Activated gamma-delta T cell treated with anti-CD3 and anti-CD28 coated beads, Interleukin-2, amount 50 U/mL, for 16 hours (primary cell): ENCODE measurements at regions not wholly inside any gene's neighbourhood (a gene's known extent, or its start where the extent isn't known, plus 50 kb on each side); places are given as distances from the start of the nearest gene placed in this dataset.

ENCODE experiments used
- DNase-seq: peaks from one replicate; pipeline ENCODE4 v3.0.0-alpha.2; 2020; ENCODE audit warnings: low read depth

GRCh38 chr2:16254356-16254965 is 314.1 kb downstream of the MYCN start:
- DNase-seq = no peak

GRCh38 chr2:16253291-16253690 is 312.9 kb downstream of the MYCN start:
- DNase-seq = no peak

GRCh38 chr2:16252891-16253290 is 312.5 kb downstream of the MYCN start:
- DNase-seq = no peak

- no peak for DNase-seq
These were observed 311.9 kb downstream of the MYCN start for GRCh38 chr2:16252251-16252650.

GRCh38 chr2:16251511-16252225 is 311.3 kb downstream of the MYCN start:
- DNase-seq = no peak

GRCh38 chr2:16250886-16251285 is 310.5 kb downstream of the MYCN start:
- no peak for DNase-seq

- no peak for DNase-seq
These were observed 310.1 kb downstream of the MYCN start for GRCh38 chr2:16250466-16250865.

GRCh38 chr2:16250056-16250425 is 309.7 kb downstream of the MYCN start:
- DNase-seq = no peak

- DNase-seq = no peak
These were observed 309.1 kb downstream of the MYCN start for GRCh38 chr2:16249246-16250055.

- DNase-seq = no peak
These were observed 308.3 kb downstream of the MYCN start for GRCh38 chr2:16248571-16249105.

- DNase-seq = no peak
These were observed 307.2 kb downstream of the MYCN start for GRCh38 chr2:16247326-16248122.

GRCh38 chr2:16246911-16247310 is 306.6 kb downstream of the MYCN start:
- DNase-seq = no peak

GRCh38 chr2:16246281-16246850 is 306.0 kb downstream of the MYCN start:
- no peak for DNase-seq

- no peak for DNase-seq
These were observed 305.2 kb downstream of the MYCN start for GRCh38 chr2:16245481-16246054.

GRCh38 chr2:16244966-16245320 is 304.6 kb downstream of the MYCN start:
- DNase-seq = no peak

- DNase-seq = no peak
These were observed 304.0 kb downstream of the MYCN start for GRCh38 chr2:16244153-16244965.

- no peak for DNase-seq
These were observed 303.2 kb downstream of the MYCN start for GRCh38 chr2:16243411-16243996.

- no peak for DNase-seq
These were observed 302.6 kb downstream of the MYCN start for GRCh38 chr2:16242906-16243305.

- DNase-seq = no peak
These were observed 301.1 kb downstream of the MYCN start for GRCh38 chr2:16241166-16242160.
